Suppressor macrophage treated with lipopolysaccharide for 1 hour (primary cell): ENCODE measurements at regions not wholly inside any gene's neighbourhood (a gene's known extent, or its start where the extent isn't known, plus 50 kb on each side); places are given as distances from the start of the nearest gene placed in this dataset.

Experiments used
- DNase-seq, 3 donors: peaks; one replicate each; pipeline ENCODE4 v3.0.0-alpha.2; 2020 to 2022

- no peak for DNase-seq
Measured at GRCh38 chr2:6359964-6360363, 505.7 kb downstream of the CMPK2 start.

DNA sequence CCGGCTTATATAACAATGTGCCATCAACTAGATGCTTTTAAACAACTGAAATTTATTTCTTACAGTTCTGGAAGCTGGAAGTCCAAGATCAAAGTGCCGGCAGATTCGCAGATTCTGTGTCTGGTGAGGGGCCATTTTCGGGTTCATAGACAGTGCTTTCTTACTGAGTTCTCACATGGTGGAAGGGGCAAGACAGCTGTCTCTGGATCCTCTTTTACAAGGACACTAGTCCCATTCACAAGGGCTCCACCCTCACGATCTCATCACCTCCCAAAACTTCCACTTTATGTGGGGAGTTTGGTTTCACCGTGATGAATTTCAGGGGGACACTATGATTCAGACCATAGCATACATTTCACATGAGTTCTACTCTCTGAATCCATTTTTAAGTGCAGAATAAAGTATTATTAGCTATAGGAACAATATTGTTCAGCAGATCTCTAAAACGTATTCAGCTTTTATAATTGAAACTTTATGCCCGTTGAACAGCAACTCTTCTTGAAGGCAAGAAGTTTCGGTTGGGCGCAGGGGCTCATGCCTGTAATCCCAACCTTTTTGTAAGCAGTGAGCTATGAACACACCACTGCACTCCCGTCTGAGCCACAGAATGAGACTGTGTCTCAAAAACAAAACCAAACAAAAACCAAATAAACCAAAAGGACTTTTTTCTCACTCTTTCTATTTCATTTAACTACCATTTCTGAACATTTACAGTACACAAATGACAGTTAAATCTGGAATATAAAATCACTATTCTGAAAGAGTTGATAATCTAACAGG is 502.8 kb downstream of the CMPK2 start:
- DNase-seq = no peak

- DNase-seq = no peak
Measured at GRCh38 chr2:6368281-6368680, 497.4 kb downstream of the CMPK2 start.

DNA sequence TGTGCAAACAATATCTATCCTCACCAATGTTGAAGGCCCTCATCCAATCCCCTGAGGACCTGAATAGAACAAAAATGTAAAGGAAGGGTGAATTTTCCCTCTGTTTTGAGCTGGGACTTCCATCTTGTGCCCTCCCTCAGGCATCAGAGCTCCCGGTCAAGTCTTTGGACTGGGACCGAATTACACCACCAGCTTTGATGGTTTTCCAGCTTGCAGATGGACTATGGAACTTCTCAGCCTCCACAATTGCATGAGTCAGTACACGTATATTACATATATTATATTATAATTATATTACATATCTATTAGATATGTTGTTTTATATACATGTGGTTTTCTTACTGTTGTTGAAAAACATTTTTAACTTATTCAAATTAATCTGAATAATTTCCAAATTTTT is 496.4 kb downstream of the CMPK2 start:
- no peak for DNase-seq

- no peak for DNase-seq
Measured at GRCh38 chr2:6370753-6371551, 494.8 kb downstream of the CMPK2 start.

- no peak for DNase-seq
Measured at GRCh38 chr2:6372317-6372901, 493.3 kb downstream of the CMPK2 start.

DNA sequence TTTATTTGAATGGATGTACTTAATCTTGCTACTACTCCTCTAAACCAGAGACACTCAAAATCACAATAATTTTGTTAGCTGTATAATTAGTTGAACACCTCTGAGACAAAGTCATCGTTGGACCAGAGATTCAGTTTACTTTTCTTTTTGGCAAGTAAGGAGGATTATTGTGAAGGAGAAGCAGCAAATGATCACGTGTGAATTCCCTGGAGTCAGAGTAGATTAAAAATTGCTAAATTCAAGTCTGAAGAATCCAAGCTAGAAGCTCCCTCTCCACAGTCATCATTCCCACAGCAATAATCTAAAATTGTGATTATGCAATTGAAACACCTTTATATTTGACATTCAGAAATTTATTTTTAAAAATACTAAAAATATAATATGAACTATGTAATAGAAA is 484.4 kb downstream of the CMPK2 start:
- DNase-seq = no peak

DNA sequence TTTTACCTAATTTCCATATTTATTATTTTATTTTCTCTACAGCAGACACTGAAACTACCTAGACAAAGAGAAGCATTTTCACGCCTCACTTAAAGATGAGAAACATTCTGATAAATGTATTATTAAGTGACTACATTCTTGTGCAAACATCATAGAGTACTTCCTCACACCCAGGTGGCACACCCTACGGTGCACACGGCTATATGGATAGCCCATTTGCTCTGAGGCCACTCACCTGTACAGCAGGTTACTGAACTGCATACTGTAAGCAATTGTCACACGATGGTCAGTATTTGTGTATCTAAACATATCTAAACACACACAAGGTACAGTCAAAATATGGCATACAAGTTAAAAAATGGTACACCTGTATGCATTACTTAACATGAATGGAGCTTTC is 481.4 kb downstream of the CMPK2 start:
- DNase-seq = no peak

DNA sequence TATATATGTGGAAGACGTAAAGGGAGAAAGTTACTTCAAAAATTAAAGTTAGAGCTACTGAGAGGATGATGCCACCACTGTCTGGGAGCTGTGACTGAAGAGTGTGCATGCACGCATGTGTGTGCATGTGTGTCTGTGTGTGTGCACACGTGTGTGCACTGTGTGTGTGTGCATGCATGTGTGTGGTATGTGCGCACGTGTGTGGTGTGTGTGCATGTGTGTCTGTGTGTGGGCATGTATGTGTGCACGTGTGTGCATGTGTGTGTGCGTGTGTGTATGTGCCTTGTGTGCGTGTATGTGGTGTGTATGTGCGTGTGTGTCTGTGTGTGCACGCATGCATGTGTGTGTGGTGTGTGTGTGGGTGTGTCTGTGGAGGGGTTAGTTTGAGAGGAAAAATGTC is 473.4 kb downstream of the CMPK2 start:
- DNase-seq = no peak

DNA sequence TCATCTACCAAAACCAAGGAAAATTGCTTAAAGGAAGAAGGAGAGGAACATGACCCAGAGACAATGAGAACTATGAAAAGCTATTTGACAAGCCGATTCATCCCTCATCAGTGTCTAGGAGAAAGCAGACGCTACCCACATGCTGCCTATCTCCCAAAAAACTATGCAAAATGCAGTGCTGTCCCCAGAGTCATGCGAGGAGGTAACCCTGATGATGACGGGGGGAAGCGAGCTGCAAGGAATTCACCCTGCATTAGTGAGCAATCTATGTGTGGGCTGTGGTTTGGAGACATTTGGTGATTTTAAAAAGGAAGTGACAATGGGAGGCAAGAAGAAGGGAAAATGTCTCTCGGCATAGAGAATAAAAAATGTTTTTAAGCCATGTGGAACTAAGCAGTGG is 472.7 kb downstream of the CMPK2 start:
- DNase-seq = no peak

GRCh38 chr2:6393819-6394218 is 471.9 kb downstream of the CMPK2 start:
- no peak for DNase-seq

GRCh38 chr2:6394276-6394675 is 471.4 kb downstream of the CMPK2 start:
- DNase-seq = no peak

DNA sequence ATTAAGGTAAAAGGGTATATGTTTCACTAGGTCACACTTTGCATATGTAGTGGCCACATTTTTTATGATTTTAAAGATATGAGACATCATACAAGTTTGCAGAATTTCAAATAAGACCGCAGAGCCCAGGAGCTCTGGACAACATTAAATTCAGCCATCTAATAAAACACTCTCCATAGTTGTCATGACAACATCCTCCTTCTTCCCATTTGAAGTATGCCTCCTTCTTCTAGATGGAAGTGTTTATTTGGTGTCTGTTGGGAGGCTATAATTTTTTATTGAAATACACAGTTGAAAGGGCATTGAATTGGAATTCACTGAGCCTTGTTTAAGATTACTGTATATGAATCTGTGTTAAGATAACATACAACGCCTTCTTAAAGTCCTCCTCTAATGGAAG is 467.3 kb downstream of the CMPK2 start:
- no peak for DNase-seq

GRCh38 chr2:6401301-6401700 is 464.4 kb downstream of the CMPK2 start:
- DNase-seq = no peak

DNA sequence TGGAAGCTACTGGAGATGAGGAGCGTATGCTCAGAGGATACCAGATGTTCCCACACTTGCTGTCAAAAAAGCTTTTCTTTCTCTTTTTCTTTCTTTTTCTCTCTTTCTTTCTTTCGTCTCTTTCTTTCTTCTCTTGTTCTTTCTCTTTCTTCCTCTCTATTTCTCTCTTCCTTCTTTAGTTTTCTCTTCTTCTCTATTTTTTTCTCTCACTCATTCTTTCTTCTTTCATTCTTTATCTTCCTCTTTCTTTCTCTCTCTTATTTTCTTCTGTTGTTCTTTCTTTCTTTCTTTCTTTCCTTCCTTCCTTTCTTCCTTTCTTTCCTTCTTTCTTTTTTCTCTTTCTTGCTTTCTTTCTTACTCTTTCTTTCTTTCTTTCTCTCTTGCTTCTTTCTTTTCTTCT is 457.6 kb downstream of the CMPK2 start:
- no peak for DNase-seq

- DNase-seq = no peak
Measured at GRCh38 chr2:6410313-6410712, 455.4 kb downstream of the CMPK2 start.

- DNase-seq = no peak
Measured at GRCh38 chr2:6412533-6413091, 453.1 kb downstream of the CMPK2 start.

DNA sequence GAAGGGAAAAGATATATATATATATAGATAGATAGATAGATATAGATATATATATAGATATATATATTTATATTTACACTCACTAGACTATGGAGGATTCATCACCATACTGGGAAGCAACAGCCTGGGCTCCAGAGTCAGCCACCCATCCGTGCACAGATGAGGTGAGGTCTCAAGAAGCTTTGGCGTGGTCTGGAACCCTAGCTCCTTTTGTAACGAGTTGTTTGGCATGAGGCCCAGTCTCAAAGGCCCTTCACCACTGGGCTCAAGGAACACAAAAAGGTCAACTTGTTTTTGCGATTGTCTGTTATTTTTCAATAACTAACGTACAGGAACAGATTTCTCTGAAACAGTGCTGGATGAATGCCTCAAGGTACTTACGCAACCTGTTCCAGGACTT is 448.7 kb downstream of the CMPK2 start:
- DNase-seq = no peak

- no peak for DNase-seq
Measured at GRCh38 chr2:6418291-6418690, 447.4 kb downstream of the CMPK2 start.

DNA sequence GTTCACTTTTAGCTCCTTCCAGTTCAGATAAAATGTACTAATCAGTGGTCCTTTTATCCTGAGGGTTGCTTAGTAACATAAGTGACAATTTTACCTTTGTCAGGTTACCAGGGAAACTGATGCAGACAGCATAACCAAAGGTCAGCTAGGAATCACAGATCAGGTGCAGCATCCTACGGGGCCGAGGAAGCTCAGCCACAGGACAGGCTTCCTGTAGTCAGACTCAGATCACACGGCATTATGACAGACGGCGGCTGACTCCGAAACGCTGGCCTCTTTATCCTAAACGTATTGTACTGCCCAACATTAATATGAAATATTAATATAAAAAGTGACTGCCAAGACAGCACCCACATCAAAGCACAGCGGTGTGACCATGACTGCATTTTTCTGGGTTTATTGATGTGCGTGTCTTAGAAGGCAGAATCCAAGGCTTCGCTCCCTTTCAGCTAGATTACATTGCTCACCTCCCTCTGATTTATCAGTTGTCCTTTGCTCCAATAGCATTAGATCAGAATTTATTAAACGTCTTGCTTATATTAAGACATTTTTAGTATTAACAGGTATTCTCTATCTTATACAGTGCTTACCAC is 444.5 kb downstream of the CMPK2 start:
- DNase-seq = no peak

GRCh38 chr2:6421888-6422287 is 443.8 kb downstream of the CMPK2 start:
- no peak for DNase-seq

GRCh38 chr2:6423157-6423556 is 442.6 kb downstream of the CMPK2 start:
- no peak for DNase-seq

GRCh38 chr2:6423944-6424343 is 441.8 kb downstream of the CMPK2 start:
- no peak for DNase-seq
